HG03175 (cell line): ENCODE measurements at regions not wholly inside any gene's neighbourhood (a gene's known extent, or its start where the extent isn't known, plus 50 kb on each side); places are given as distances from the start of the nearest gene placed in this dataset.
"Not testable (repeated sequence)": the region's sequence is repeated elsewhere in the genome, so short reads cannot be mapped to it uniquely, and the experiment has no call there.

Experiments
- ATAC-seq: cut with Tn5 transposase; IDR thresholded peaks from one replicate; pipeline ENCODE4 v1.9.1; 2021; ENCODE audit warnings: mild to moderate bottlenecking, moderate library complexity; ENCODE audit not compliant: unreplicated experiment

- ATAC-seq: no peak
Measured at GRCh38 chrX:128436397-128437103, 384.3 kb upstream of the ACTRT1 start.

- ATAC-seq: no peak
Measured at GRCh38 chrX:128425546-128425945, 373.3 kb upstream of the ACTRT1 start.

- ATAC-seq: no peak
Measured at GRCh38 chrX:128408842-128409241, 356.6 kb upstream of the ACTRT1 start.

GRCh38 chrX:128396601-128397000 is 344.4 kb upstream of the ACTRT1 start:
- no peak for ATAC-seq

GRCh38 chrX:128383846-128384245 is 331.6 kb upstream of the ACTRT1 start:
- ATAC-seq: not testable (repeated sequence)

- no peak for ATAC-seq
Measured at GRCh38 chrX:128365492-128365891, 313.3 kb upstream of the ACTRT1 start.

GRCh38 chrX:128335671-128336070 is 283.5 kb upstream of the ACTRT1 start:
- ATAC-seq: no peak

- ATAC-seq: no peak
Measured at GRCh38 chrX:128334821-128335220, 282.6 kb upstream of the ACTRT1 start.

- no peak for ATAC-seq
Measured at GRCh38 chrX:128310912-128311311, 258.7 kb upstream of the ACTRT1 start.

GRCh38 chrX:128309311-128309710 is 257.1 kb upstream of the ACTRT1 start:
- no peak for ATAC-seq

GRCh38 chrX:128294198-128294597 is 242.0 kb upstream of the ACTRT1 start:
- no peak for ATAC-seq

- ATAC-seq: no peak
Measured at GRCh38 chrX:128287693-128288092, 235.5 kb upstream of the ACTRT1 start.

GRCh38 chrX:128250621-128251020 is 198.4 kb upstream of the ACTRT1 start:
- ATAC-seq: no peak

- no peak for ATAC-seq
Measured at GRCh38 chrX:128216364-128216763, 164.2 kb upstream of the ACTRT1 start.

GRCh38 chrX:128165884-128166408 is 113.7 kb upstream of the ACTRT1 start:
- no peak for ATAC-seq

GRCh38 chrX:128156204-128156603 is 104.0 kb upstream of the ACTRT1 start:
- ATAC-seq: no peak

- ATAC-seq: no peak
Measured at GRCh38 chrX:128142745-128143144, 90.5 kb upstream of the ACTRT1 start.

GRCh38 chrX:128106630-128107029 is 54.4 kb upstream of the ACTRT1 start:
- ATAC-seq: no peak

GRCh38 chrX:128105659-128106058 is 53.5 kb upstream of the ACTRT1 start:
- no peak for ATAC-seq
